HFF-Myc (cell line): ENCODE measurements at regions not wholly inside any gene's neighbourhood (a gene's known extent, or its start where the extent isn't known, plus 50 kb on each side); places are given as distances from the start of the nearest gene placed in this dataset.

Source experiments
- DNase-seq: peaks from one replicate; pipeline ENCODE4 v3.0.0-alpha.2; 2011; ENCODE audit warnings: low read depth; ENCODE audit errors: extremely low read depth
- H3K4me3 ChIP-seq: replicated peaks from 2 replicates; pipeline ENCODE4 v1.5.1; 2011; ENCODE audit warnings: low read depth, mild to moderate bottlenecking, control low read depth, low read length
- CTCF ChIP-seq: IDR thresholded peaks from 2 replicates; pipeline ENCODE4 v1.5.1; 2012; ENCODE audit warnings: mild to moderate bottlenecking, low read depth, low read length, control low read depth; ENCODE audit errors: missing control alignments

- no peak for TF ChIP-seq CTCF
- no peak for DNase-seq
These were observed 55.4 kb upstream of the GBA3 start for GRCh38 chr4:22637306-22637705.

More at GRCh38 chr4:22637306-22637705, 55.4 kb upstream of the GBA3 start:
- no peak overlapping the region for H3K4me3 ChIP-seq
